Mammary epithelial cell (primary cell): ENCODE measurements at regions not wholly inside any gene's neighbourhood (a gene's known extent, or its start where the extent isn't known, plus 50 kb on each side); places are given as distances from the start of the nearest gene placed in this dataset.

Experiments used
- CTCF ChIP-seq, 2 donors: IDR thresholded peaks in 1 of 2; conservative IDR thresholded peaks in 1 of 2; 2 replicates each; pipeline ENCODE4 v1.5.1; 2011 to 2012; ENCODE audit warnings: inconsistent platforms in 2 of 2, low read length in 2 of 2, mild to moderate bottlenecking in 2 of 2, control low read depth in 1 of 2, low read depth in 1 of 2; ENCODE audit not compliant: insufficient read depth in 1 of 2; ENCODE audit errors: extremely low read depth in 1 of 2
- EZH2 ChIP-seq: IDR thresholded peaks from 2 replicates; pipeline ENCODE4 v1.6.1; 2012; ENCODE audit warnings: low read length, inconsistent platforms, borderline replicate concordance

GRCh38 chr10:2628705-2629104, 438.6 kb upstream of the PFKP start:
- TF ChIP-seq CTCF (conservative IDR thresholded peaks at IDR 0.05 in 1 of 2, IDR thresholded peaks at IDR 0.05 in 1 of 2; ENCODE audit: extremely low read depth in 1 of 2, insufficient read depth in 1 of 2, low read depth in 1 of 2, low read length in 2 of 2), result no peak
- TF ChIP-seq EZH2, result no peak
